GM18907 (cell line): ENCODE measurements at regions not wholly inside any gene's neighbourhood (a gene's known extent, or its start where the extent isn't known, plus 50 kb on each side); places are given as distances from the start of the nearest gene placed in this dataset.
"Not testable (repeated sequence)": the region's sequence is repeated elsewhere in the genome, so short reads cannot be mapped to it uniquely, and the experiment has no call there.

ENCODE experiments used
- ATAC-seq: cut with Tn5 transposase; IDR thresholded peaks from one replicate; pipeline ENCODE4 v1.9.1; 2021; ENCODE audit warnings: mild to moderate bottlenecking, moderate library complexity; ENCODE audit not compliant: unreplicated experiment

DNA sequence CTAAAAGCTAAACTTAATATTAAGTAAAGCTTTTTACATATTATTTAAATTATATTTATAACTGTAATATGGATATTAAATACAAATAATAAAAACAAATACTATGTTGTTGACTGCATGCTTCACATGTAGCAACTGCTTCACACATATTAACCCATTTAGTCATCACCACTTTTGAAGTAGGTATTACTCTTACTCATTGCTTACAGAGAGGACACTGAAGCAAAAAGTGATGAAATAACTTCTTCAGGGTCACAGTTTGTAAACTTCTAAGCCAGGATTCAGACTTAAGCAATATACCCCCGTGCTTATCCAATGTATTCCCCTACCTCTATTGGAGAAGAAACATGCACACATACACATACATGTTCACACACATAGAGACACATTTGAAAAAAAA lies 166.6 kb downstream of the DKK2 start:
- no peak for ATAC-seq

GRCh38 chr4:106868381-106869035 lies 167.6 kb downstream of the DKK2 start:
- no peak for ATAC-seq

GRCh38 chr4:106864231-106864630 lies 171.9 kb downstream of the DKK2 start:
- ATAC-seq, result no peak

- no peak for ATAC-seq
Measured at GRCh38 chr4:106854569-106855351, 181.4 kb downstream of the DKK2 start.

- ATAC-seq, result no peak
Measured at GRCh38 chr4:106852426-106852825, 183.7 kb downstream of the DKK2 start.

GRCh38 chr4:106851726-106852125 lies 184.4 kb downstream of the DKK2 start:
- ATAC-seq, result no peak

- ATAC-seq, result no peak
Measured at GRCh38 chr4:106850691-106851090, 185.4 kb downstream of the DKK2 start.

- ATAC-seq, result no peak
Measured at GRCh38 chr4:106835919-106836318, 200.2 kb downstream of the DKK2 start.

DNA sequence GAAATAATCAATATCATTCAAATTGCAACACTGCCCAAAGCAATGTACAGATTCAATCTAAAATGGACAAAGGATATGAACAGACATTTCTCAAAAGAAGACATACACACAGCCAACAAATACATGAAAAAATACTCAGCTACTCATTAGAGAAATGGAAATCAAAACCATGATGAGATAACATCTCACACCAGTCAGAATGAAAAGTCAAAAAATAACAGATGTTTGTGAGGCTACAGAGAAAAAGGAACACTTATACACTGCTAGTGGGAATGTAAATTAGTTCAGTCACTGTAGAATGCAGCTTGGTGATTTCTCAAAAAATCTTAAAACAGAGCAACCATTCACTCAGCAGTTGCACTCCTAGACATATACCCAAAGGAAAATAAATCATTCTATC lies 205.2 kb downstream of the DKK2 start:
- ATAC-seq, result no peak

GRCh38 chr4:106818764-106819163 lies 217.3 kb downstream of the DKK2 start:
- ATAC-seq, result no peak

DNA sequence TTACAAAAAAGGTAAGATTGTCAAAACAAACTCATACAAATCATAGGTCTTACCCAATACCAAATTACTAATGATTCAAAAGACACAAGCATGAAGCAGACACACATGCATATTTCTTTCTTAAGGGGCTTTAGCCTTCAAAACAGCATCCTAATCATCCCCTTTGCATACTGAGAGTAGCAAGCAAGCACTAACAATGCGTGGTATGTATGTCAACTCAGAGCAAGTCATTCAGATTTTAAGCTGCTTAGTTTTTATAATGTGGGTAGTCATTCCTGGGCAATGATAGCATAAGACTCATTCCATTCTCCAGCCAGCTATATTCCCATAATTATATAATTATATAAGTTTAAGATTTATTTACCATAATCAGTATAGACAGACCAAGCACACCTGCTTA lies 219.6 kb downstream of the DKK2 start:
- ATAC-seq, result no peak

DNA sequence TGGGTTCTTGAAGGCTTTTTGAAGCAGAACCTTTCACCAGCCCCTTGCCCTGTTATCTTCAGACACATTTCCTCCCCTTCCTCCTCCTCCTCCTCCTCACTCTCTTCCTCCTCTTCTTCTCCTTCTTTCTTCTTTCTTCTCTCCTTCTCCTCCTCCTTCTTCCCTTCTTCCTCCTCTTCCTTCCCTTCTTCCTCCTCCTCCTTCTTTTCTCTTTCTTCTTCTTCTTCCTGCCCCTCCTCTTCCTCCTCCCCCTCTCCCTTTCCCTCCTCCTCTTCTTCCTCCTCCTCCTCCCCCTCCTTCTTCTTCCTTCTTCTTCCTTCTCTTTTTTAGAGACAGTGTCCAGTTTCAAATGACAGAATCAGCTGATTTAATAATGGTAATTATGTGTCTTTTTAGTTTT lies 226.0 kb downstream of the DKK2 start:
- ATAC-seq, result no peak

DNA sequence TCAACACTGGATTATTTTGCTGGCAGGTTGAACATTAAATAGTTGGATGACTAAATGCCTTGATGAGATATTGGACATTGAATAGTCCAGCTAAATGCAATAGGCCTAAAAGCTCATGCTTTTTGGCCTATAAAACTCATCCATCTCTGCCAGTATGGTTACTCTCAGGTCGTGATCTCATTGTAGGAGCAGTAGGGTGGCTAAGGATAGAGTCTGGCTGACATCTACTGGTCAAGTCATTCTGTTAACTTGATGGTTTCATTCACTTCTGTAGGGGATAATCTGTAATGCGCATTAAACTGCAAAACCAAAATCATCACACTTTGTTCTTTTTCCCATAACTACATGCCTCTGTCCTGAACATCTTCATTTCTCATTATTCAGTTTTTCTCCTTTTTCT lies 227.0 kb downstream of the DKK2 start:
- ATAC-seq, result peak; percentile 73

- no peak for ATAC-seq
Measured at GRCh38 chr4:106806158-106806797, 229.8 kb downstream of the DKK2 start.

- no peak for ATAC-seq
Measured at GRCh38 chr4:106803083-106803482, 233.0 kb downstream of the DKK2 start.

GRCh38 chr4:106801386-106801785 lies 234.7 kb downstream of the DKK2 start:
- no peak for ATAC-seq

DNA sequence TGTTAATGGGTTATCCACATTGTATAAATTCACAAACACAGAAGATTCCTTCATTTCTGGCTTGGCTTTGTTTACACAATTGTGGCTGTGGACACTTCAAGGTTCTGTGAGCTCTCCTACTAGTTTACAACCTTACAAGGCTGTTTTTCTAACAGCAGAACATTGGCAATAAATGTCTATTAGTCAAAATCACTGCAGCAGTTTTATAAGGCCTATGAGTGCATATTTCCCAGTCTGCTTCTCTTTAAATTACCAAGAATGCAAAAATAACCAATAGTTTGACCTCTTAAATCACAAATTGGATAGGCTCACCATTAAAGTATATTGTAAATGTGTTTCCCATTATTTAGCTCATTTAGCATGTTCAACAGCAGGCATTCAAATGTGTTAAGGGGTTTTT lies 239.2 kb downstream of the DKK2 start:
- ATAC-seq, result no peak

- no peak for ATAC-seq
Measured at GRCh38 chr4:106795326-106795725, 240.8 kb downstream of the DKK2 start.

DNA sequence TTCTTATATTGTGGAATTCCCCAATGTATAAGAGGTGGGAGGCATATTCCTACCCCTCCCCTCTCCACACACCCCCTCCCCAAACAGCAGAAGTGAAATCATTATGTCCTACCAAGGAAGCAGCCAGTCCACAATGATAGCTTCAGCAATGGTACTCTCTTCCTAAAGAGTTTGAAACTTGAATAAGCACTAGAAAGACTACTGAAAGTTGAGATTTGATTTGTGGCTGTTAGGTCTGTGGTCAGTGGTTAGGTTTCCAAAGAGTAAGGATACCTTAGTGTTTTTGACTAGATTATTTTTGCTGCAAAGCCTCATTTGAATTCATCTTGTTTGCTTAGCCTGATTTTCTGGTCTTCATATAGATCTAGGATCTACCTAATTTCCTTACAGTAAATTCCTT lies 242.2 kb downstream of the DKK2 start:
- no peak for ATAC-seq

DNA sequence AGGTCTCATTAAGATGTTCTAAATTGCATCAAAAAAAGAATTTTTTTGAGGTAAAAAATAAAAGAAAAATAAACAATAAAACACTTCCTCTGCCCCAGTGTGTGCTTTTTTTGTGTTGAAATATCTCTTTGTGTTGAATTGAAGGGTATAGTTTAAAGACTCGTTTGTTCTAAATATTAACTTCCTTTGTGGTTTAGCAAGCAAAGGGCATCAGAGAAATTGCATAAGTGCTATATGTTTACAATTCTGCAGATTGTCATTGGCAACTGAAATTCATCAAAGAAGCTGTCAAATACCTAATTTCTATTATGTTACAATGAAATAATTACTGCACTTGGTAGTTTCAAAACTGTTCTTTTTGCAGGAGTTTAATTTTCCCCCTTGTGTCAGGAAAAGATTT lies 260.5 kb downstream of the DKK2 start:
- ATAC-seq, result no peak

DNA sequence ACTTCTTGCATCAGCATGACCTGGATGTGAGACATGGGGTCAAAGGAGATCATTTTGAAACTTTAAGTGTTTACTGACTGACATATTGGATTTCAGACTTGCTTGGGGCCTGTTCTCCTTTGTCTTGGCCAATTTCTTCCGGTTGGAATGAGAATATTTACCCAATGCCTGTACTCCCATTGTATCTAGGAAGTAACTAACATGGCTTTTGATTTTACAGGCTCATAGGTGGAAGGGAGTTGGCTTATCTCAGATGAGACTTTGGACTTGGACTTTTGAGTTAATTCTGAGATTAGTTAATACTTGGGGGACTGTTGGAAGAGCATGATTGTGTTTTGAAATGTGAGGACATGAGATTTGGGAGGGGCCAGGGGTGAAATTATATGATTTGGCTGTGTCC lies 262.1 kb downstream of the DKK2 start:
- not testable (repeated sequence) for ATAC-seq
